Peyer's patch (tissue), 4 donors: ENCODE measurements at regions not wholly inside any gene's neighbourhood (a gene's known extent, or its start where the extent isn't known, plus 50 kb on each side); places are given as distances from the start of the nearest gene placed in this dataset.

Source experiments
- DNase-seq, 3 donors: peaks; one replicate each; pipeline ENCODE4 v3.0.0-alpha.2; 2017 to 2019
- H3K27ac ChIP-seq, 4 donors: fragments of 200-600 bp; sonication (generic); one replicate each; pipeline ENCODE4 v1.5.1; 2016 to 2019
- H3K27me3 ChIP-seq, 2 donors: fragments of 200-600 bp; sonication (generic); one replicate each; pipeline ENCODE4 v1.5.1; 2019
- H3K36me3 ChIP-seq, 3 donors: fragments of 200-600 bp; sonication (generic); one replicate each; pipeline ENCODE4 v1.5.1; 2016 to 2019
- H3K4me1 ChIP-seq, 4 donors: fragments of 200-600 bp; sonication (generic); one replicate each; pipeline ENCODE4 v1.5.1; 2016 to 2019
- H3K4me3 ChIP-seq, 4 donors: fragments of 200-600 bp; sonication (generic); 1 replicate in 3 of 4; 2 replicates in 1 of 4; pipeline ENCODE4 v1.5.1; 2016 to 2019; ENCODE audit warnings: mild to moderate bottlenecking in 1 of 4
- H3K9me3 ChIP-seq, 4 donors: fragments of 200-600 bp; sonication (generic); one replicate each; pipeline ENCODE4 v1.5.1; 2016 to 2019; ENCODE audit warnings: mild to moderate bottlenecking in 1 of 4
- POLR2A ChIP-seq, 2 donors: fragments of 450-650 bp; IDR thresholded peaks; one replicate each; pipeline ENCODE4 v1.5.1; 2017; ENCODE audit warnings: antibody characterized with exemption in 2 of 2, mild to moderate bottlenecking in 2 of 2, moderate library complexity in 2 of 2
- TF ChIP-seq, protein P1 (sequence below), 6 experiments: fragments of 450-650 bp in 4 of 6; fragments of 200-600 bp in 2 of 6; sonication (generic) in 1 of 6; IDR thresholded peaks; one replicate each; pipeline ENCODE4 v1.5.1; 2017 to 2019; ENCODE audit warnings: antibody characterized with exemption in 6 of 6, mild to moderate bottlenecking in 3 of 6, moderate library complexity in 1 of 6

DNA sequence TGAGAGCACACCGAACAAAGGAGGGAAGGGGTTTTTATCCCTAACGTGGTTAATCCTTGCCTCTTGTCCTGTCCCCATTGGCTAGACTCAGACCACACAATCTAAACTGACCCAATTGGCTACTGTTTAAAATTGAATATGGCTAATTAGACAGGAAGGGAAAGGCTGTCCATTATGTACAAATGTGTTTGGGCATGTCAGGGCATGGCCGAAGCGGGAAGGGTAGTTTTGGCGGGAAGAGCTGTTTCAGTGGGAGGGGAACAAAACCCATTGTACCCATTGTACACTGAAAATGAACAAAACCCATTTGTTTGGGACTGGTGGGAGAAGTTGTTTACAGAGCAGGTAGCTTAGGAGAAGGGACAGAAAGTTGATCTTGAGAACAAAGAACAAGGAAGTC, 330.9 kb upstream of the POU1F1 start:
- H3K4me3 ChIP-seq = no peak overlapping the region
- TF ChIP-seq, protein P1, sequence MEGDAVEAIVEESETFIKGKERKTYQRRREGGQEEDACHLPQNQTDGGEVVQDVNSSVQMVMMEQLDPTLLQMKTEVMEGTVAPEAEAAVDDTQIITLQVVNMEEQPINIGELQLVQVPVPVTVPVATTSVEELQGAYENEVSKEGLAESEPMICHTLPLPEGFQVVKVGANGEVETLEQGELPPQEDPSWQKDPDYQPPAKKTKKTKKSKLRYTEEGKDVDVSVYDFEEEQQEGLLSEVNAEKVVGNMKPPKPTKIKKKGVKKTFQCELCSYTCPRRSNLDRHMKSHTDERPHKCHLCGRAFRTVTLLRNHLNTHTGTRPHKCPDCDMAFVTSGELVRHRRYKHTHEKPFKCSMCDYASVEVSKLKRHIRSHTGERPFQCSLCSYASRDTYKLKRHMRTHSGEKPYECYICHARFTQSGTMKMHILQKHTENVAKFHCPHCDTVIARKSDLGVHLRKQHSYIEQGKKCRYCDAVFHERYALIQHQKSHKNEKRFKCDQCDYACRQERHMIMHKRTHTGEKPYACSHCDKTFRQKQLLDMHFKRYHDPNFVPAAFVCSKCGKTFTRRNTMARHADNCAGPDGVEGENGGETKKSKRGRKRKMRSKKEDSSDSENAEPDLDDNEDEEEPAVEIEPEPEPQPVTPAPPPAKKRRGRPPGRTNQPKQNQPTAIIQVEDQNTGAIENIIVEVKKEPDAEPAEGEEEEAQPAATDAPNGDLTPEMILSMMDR (IDR thresholded peaks at IDR 0.05) = no peak
- TF ChIP-seq POLR2A (IDR thresholded peaks at IDR 0.05) = no peak
- H3K4me1 ChIP-seq = no peaks in the 10 kb centered on the region
- no peaks in the 10 kb centered on the region for H3K9me3 ChIP-seq
- no peaks in the 10 kb centered on the region for H3K36me3 ChIP-seq
- no peaks in the 10 kb centered on the region for H3K27me3 ChIP-seq
- DNase-seq = no peak
- H3K27ac ChIP-seq = no peak overlapping the region

DNA sequence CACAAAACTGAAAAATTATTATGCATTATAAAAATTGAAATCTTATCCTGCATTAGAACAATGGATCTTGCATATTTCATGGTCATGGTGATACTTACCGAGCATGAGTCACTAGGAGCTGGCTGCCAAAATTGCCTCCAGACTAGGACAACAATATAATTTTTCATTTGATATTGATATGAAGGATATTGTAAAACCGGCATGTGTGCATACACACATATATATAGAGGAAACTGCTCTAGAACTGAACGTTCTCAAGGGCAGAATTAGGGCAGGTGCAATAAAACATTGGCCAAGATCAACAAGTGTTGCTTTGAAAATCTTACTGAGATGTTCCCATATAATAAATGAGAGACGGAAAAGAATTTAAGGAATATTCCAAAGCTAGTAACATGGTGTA, 319.4 kb upstream of the POU1F1 start:
- Histone ChIP-seq H3K27me3 (no peaks in the 10 kb centered on the region), H3K36me3 (no peaks in the 10 kb centered on the region), H3K9me3 (peaks cover 0 to 4% (median 0%) of the 10 kb centered on the region in 4 donors), H3K27ac (no peak overlapping the region), H3K4me1 (no peaks in the 10 kb centered on the region), H3K4me3 (no peak overlapping the region)
- TF ChIP-seq, protein P1 (IDR thresholded peaks at IDR 0.05) = no peak
- TF ChIP-seq POLR2A (IDR thresholded peaks at IDR 0.05) = no peak
- no peak for DNase-seq

DNA sequence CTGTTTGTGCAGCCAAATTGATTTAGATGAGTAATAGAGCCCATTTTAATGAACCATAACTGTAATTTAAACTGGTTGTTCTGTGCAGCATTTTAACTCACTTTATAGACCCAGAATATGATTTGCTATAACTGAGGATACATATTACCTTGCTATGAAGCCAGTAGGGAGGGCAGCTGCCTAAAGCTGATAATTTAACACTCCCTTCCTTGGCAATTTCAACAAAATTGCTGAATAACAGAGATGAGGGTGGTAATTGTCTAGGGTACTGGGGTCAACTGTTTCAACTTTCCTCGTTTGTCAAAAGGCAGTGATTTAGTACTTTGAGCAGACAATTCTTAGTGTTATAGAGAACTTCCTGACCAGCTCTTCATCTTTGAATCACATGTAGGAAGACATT, 304.9 kb upstream of the POU1F1 start:
- Histone ChIP-seq H3K4me3 (no peak overlapping the region), H3K9me3 (no peaks in the 10 kb centered on the region), H3K4me1 (no peaks in the 10 kb centered on the region), H3K27me3 (no peaks in the 10 kb centered on the region), H3K27ac (no peak overlapping the region), H3K36me3 (no peaks in the 10 kb centered on the region)
- TF ChIP-seq, protein P1 (IDR thresholded peaks at IDR 0.05) = no peak
- no peak for TF ChIP-seq POLR2A (IDR thresholded peaks at IDR 0.05)
- no peak for DNase-seq

DNA sequence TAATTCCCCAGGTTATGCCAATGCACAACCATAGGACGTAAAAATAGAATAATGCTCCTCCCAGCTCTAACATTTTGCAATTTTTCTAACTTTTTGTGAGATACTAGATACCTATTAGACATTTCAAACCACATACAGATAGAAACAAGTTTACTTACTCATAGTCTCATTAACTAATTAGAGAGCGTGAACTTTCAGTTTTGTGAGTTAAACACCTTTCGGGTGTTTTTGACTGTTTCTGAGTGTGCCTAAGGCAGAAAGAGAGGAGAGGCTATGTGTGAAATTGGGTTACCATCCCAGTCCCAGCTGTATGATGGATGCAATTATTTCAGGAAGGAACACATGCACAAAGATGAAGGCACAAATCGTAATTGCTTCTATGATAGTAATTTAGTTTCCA, 300.4 kb upstream of the POU1F1 start:
- no peaks in the 10 kb centered on the region for H3K27me3 ChIP-seq
- H3K27ac ChIP-seq = no peak overlapping the region
- no peaks in the 10 kb centered on the region for H3K4me1 ChIP-seq
- no peaks in the 10 kb centered on the region for H3K36me3 ChIP-seq
- DNase-seq = no peak
- H3K9me3 ChIP-seq = no peaks in the 10 kb centered on the region
- TF ChIP-seq, protein P1 (IDR thresholded peaks at IDR 0.05) = no peak
- no peak for TF ChIP-seq POLR2A (IDR thresholded peaks at IDR 0.05)
- H3K4me3 ChIP-seq = no peak overlapping the region

DNA sequence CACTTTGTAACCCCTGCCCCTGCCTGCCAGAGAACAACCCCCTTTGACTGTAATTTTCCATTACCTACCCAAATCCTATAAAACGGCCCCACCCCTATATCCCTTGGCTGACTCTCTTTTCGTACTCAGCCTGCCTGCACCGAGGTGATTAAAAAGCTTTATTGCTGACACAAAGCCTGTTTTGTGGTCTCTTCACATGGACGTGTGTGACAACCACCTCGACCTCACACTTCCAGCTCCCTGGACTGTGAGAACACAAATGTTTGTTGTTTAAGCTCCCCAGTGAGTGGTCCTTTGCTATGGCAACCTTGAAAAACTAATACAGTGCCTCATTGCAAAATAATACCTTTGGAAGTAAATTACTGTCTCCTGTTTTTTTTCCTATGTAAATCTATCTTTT, 299.2 kb upstream of the POU1F1 start:
- Histone ChIP-seq H3K36me3 (no peaks in the 10 kb centered on the region), H3K27me3 (no peaks in the 10 kb centered on the region), H3K9me3 (no peaks in the 10 kb centered on the region), H3K4me1 (no peaks in the 10 kb centered on the region), H3K27ac (no peak overlapping the region), H3K4me3 (no peak overlapping the region)
- no peak for DNase-seq
- TF ChIP-seq POLR2A (IDR thresholded peaks at IDR 0.05) = no peak
- TF ChIP-seq, protein P1 (IDR thresholded peaks at IDR 0.05) = no peak

DNA sequence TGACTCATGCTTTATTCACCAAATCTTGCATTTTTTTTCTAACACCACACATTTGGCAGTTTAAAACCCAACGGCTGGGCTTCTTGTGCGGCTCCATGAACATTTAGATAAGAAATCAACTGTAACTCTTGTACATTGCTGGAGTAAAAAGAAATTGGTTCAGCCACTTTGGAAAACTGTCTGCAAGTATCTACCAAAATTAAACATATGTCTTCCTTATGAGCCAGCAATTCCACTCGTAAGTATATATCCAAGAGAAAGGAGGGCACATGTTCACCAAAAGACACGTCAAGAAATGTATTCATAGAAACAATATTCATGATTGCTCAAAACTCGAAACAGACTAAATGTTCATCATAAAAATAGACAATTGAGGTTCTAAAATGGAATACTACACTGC, 291.9 kb upstream of the POU1F1 start:
- Histone ChIP-seq H3K4me3 (no peak overlapping the region), H3K36me3 (no peaks in the 10 kb centered on the region), H3K27me3 (no peaks in the 10 kb centered on the region), H3K4me1 (no peaks in the 10 kb centered on the region), H3K9me3 (no peaks in the 10 kb centered on the region), H3K27ac (no peak overlapping the region)
- no peak for DNase-seq
- TF ChIP-seq, protein P1 (IDR thresholded peaks at IDR 0.05) = no peak
- TF ChIP-seq POLR2A (IDR thresholded peaks at IDR 0.05) = no peak
